ENCODE measurements at regions not wholly inside any gene's neighbourhood (a gene's known extent, or its start where the extent isn't known, plus 50 kb on each side); places are given as distances from the start of the nearest gene placed in this dataset.
"Not testable (repeated sequence)": the region's sequence is repeated elsewhere in the genome, so short reads cannot be mapped to it uniquely, and the experiment has no call there.

DNA sequence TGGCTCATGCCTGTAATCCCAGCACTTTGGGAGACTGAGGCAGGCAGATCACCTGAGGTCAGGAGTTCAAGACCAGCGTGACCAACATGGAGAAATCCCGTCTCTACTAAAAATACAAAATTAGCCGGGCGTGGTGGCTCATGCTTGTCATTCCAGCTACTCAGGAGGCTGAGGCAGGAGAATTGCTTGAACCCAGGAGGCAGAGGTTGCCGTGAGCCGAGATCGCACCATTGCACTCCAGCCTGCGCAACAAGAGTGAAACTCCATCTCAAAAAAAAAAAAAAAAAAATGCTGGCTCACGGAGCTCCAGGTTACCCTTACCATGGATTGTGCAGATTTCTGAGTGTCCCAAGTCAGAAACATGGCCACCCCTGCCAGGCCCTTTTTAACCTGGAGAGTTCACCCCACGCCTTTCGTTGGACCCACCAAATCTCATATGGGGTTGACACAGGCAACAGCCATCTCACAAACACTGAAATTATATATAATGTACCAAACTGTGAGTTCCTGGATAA, 69.9 kb upstream of the CITED2 start:
- TF ChIP-seq, protein P1, sequence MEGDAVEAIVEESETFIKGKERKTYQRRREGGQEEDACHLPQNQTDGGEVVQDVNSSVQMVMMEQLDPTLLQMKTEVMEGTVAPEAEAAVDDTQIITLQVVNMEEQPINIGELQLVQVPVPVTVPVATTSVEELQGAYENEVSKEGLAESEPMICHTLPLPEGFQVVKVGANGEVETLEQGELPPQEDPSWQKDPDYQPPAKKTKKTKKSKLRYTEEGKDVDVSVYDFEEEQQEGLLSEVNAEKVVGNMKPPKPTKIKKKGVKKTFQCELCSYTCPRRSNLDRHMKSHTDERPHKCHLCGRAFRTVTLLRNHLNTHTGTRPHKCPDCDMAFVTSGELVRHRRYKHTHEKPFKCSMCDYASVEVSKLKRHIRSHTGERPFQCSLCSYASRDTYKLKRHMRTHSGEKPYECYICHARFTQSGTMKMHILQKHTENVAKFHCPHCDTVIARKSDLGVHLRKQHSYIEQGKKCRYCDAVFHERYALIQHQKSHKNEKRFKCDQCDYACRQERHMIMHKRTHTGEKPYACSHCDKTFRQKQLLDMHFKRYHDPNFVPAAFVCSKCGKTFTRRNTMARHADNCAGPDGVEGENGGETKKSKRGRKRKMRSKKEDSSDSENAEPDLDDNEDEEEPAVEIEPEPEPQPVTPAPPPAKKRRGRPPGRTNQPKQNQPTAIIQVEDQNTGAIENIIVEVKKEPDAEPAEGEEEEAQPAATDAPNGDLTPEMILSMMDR (IDR thresholded peaks at IDR 0.05; ENCODE audit: low read length): not testable (repeated sequence)
- TF ChIP-seq EZH2 (IDR thresholded peaks at IDR 0.05; ENCODE audit: borderline replicate concordance, low read length): not testable (repeated sequence)
